ENCODE measurements at regions not wholly inside any gene's neighbourhood (a gene's known extent, or its start where the extent isn't known, plus 50 kb on each side); places are given as distances from the start of the nearest gene placed in this dataset.
"Not testable (repeated sequence)": the region's sequence is repeated elsewhere in the genome, so short reads cannot be mapped to it uniquely, and the experiment has no call there.

GRCh38 chr1:244776783-244777182, 58.7 kb upstream of the COX20 start:
- POLR2A ChIA-PET = not testable (repeated sequence)

GRCh38 chr1:244778344-244778743, 57.1 kb upstream of the COX20 start:
- Mint-ChIP-seq H3K36me3 (no peaks in the 10 kb centered on the region), H3K27ac (no peak overlapping the region), H3K4me1 (no peaks in the 10 kb centered on the region), H3K4me3 (no peak overlapping the region), H3K9me3 (no peaks in the 10 kb centered on the region), H3K27me3 (peaks cover 0 to 4% of the 10 kb centered on the region in 2 donors)
- Histone ChIP-seq H3K4me3 (ENCODE audit: low read length) (no peak overlapping the region), H3K27ac (ENCODE audit: low read depth, low read length) (no peak overlapping the region), H3K9me3 (ENCODE audit: low read length) (no peaks in the 10 kb centered on the region), H3K27me3 (ENCODE audit: insufficient read depth, low read length, poor library complexity, severe bottlenecking) (no peaks in the 10 kb centered on the region), H3K36me3 (ENCODE audit: insufficient read depth, low read length) (no peaks in the 10 kb centered on the region), H3K4me1 (ENCODE audit: insufficient read depth, low read length) (no peaks in the 10 kb centered on the region)
- POLR2A ChIA-PET = no interaction called here
- CTCF ChIA-PET = no interaction called here
- no peak for DNase-seq

More at GRCh38 chr1:244776783-244777182, 58.7 kb upstream of the COX20 start:
- H3K36me3 Mint-ChIP-seq; H3K27me3 Mint-ChIP-seq; H3K4me3 Mint-ChIP-seq; H3K27me3 ChIP-seq (ENCODE audit: insufficient read depth, low read length, poor library complexity, severe bottlenecking); H3K9me3 Mint-ChIP-seq; H3K4me1 Mint-ChIP-seq; H3K4me1 ChIP-seq (ENCODE audit: insufficient read depth, low read length); H3K9me3 ChIP-seq (ENCODE audit: low read length); H3K4me3 ChIP-seq (ENCODE audit: low read length); H3K27ac ChIP-seq (ENCODE audit: low read depth, low read length); H3K36me3 ChIP-seq (ENCODE audit: insufficient read depth, low read length); DNase-seq; CTCF ChIA-PET; H3K27ac Mint-ChIP-seq: not testable (repeated sequence)

GRCh38 chr1:244779410-244779809, 56.0 kb upstream of the COX20 start:
- no peak overlapping the region for H3K27ac Mint-ChIP-seq
- H3K4me1 Mint-ChIP-seq = no peaks in the 10 kb centered on the region
- Histone ChIP-seq H3K27ac (ENCODE audit: low read depth, low read length) (no peak overlapping the region), H3K36me3 (ENCODE audit: insufficient read depth, low read length) (no peaks in the 10 kb centered on the region), H3K4me1 (ENCODE audit: insufficient read depth, low read length) (no peaks in the 10 kb centered on the region), H3K27me3 (ENCODE audit: insufficient read depth, low read length, poor library complexity, severe bottlenecking) (no peaks in the 10 kb centered on the region), H3K4me3 (ENCODE audit: low read length) (no peak overlapping the region), H3K9me3 (ENCODE audit: low read length) (no peaks in the 10 kb centered on the region)
- no peak for DNase-seq
- H3K27me3 Mint-ChIP-seq = peaks cover 0 to 4% of the 10 kb centered on the region in 2 donors
- ChIA-PET POLR2A (no interaction called here), CTCF (interaction anchor here (1.4 kb wide), 1 partner anchor 17 kb away, joined by 3 read pairs; no protein-coding TSS in a partner anchor)
- no peaks in the 10 kb centered on the region for H3K9me3 Mint-ChIP-seq
- no peaks in the 10 kb centered on the region for H3K36me3 Mint-ChIP-seq
- H3K4me3 Mint-ChIP-seq = no peak overlapping the region

GRCh38 chr1:244780311-244780710, 55.1 kb upstream of the COX20 start:
- Histone ChIP-seq H3K36me3 (ENCODE audit: insufficient read depth, low read length) (no peaks in the 10 kb centered on the region), H3K4me1 (ENCODE audit: insufficient read depth, low read length) (no peaks in the 10 kb centered on the region), H3K9me3 (ENCODE audit: low read length) (no peaks in the 10 kb centered on the region), H3K27me3 (ENCODE audit: insufficient read depth, low read length, poor library complexity, severe bottlenecking) (no peaks in the 10 kb centered on the region), H3K4me3 (ENCODE audit: low read length) (no peak overlapping the region), H3K27ac (ENCODE audit: low read depth, low read length) (no peak overlapping the region)
- CTCF ChIA-PET = interaction anchor here (0.7 to 1.4 kb wide), 2 partner anchors 16 to 21 kb away, joined by 3 read pairs; no protein-coding TSS in a partner anchor
- Mint-ChIP-seq H3K36me3 (no peaks in the 10 kb centered on the region), H3K4me3 (no peak overlapping the region), H3K27ac (no peak overlapping the region), H3K4me1 (no peaks in the 10 kb centered on the region), H3K9me3 (no peaks in the 10 kb centered on the region), H3K27me3 (peaks cover 0 to 4% of the 10 kb centered on the region in 2 donors)
- no peak for DNase-seq
- POLR2A ChIA-PET = no interaction called here

GRCh38 chr1:244782056-244782455, 53.4 kb upstream of the COX20 start:
- POLR2A ChIA-PET = no interaction called here
- Mint-ChIP-seq H3K27me3 (peaks cover 0 to 4% of the 10 kb centered on the region in 2 donors), H3K36me3 (no peaks in the 10 kb centered on the region), H3K27ac (no peak overlapping the region), H3K4me3 (no peak overlapping the region), H3K4me1 (no peaks in the 10 kb centered on the region), H3K9me3 (no peaks in the 10 kb centered on the region)
- H3K9me3 ChIP-seq (ENCODE audit: low read length) = no peaks in the 10 kb centered on the region
- H3K36me3 ChIP-seq (ENCODE audit: insufficient read depth, low read length) = no peaks in the 10 kb centered on the region
- CTCF ChIA-PET = interaction anchor here (1.2 kb wide), 1 partner anchor 14 kb away, joined by 3 read pairs; no protein-coding TSS in a partner anchor
- H3K4me1 ChIP-seq (ENCODE audit: insufficient read depth, low read length) = no peaks in the 10 kb centered on the region
- no peak for DNase-seq
- H3K4me3 ChIP-seq (ENCODE audit: low read length) = no peak overlapping the region
- no peak overlapping the region for H3K27ac ChIP-seq (ENCODE audit: low read depth, low read length)
- H3K27me3 ChIP-seq (ENCODE audit: insufficient read depth, low read length, poor library complexity, severe bottlenecking) = no peaks in the 10 kb centered on the region

GRCh38 chr1:244783138-244783537, 52.3 kb upstream of the COX20 start:
- Histone ChIP-seq H3K27me3 (ENCODE audit: insufficient read depth, low read length, poor library complexity, severe bottlenecking) (no peaks in the 10 kb centered on the region), H3K27ac (ENCODE audit: low read depth, low read length) (no peak overlapping the region), H3K4me1 (ENCODE audit: insufficient read depth, low read length) (no peaks in the 10 kb centered on the region), H3K4me3 (ENCODE audit: low read length) (no peak overlapping the region), H3K9me3 (ENCODE audit: low read length) (no peaks in the 10 kb centered on the region), H3K36me3 (ENCODE audit: insufficient read depth, low read length) (no peaks in the 10 kb centered on the region)
- no peaks in the 10 kb centered on the region for H3K4me1 Mint-ChIP-seq
- no peak overlapping the region for H3K4me3 Mint-ChIP-seq
- no peak for DNase-seq
- ChIA-PET CTCF (no interaction called here), POLR2A (no interaction called here)
- H3K27ac Mint-ChIP-seq = no peak overlapping the region
- H3K9me3 Mint-ChIP-seq = no peaks in the 10 kb centered on the region
- no peaks in the 10 kb centered on the region for H3K36me3 Mint-ChIP-seq
- H3K27me3 Mint-ChIP-seq = peaks cover 0 to 4% of the 10 kb centered on the region in 2 donors

Data from CD8-positive, alpha-beta memory T cell (primary cell).